ENCODE measurements at regions not wholly inside any gene's neighbourhood (a gene's known extent, or its start where the extent isn't known, plus 50 kb on each side); places are given as distances from the start of the nearest gene placed in this dataset.

GRCh38 chr11:113593698-113594308 lies 112.3 kb downstream of the TMPRSS5 start:
- Histone ChIP-seq H3K27me3 (ENCODE audit: insufficient read depth, low read length) (peaks cover 34% of the 10 kb centered on the region), H4K20me1 (ENCODE audit: insufficient read depth) (no peaks in the 10 kb centered on the region), H3K4me3 (replicated peaks in 1 of 2; ENCODE audit: low read depth in 1 of 2, low read length in 2 of 2) (no peak overlapping the region), H3K9ac (ENCODE audit: low read length) (no peak overlapping the region), H3K9me2 (ENCODE audit: insufficient read depth) (no peaks in the 10 kb centered on the region), H3K79me2 (ENCODE audit: insufficient read depth, low read length) (no peaks in the 10 kb centered on the region), H3K4me2 (ENCODE audit: low read length) (no peak overlapping the region), H3K9me3 (ENCODE audit: control insufficient read depth in 1 of 2, insufficient read depth in 1 of 2, low read depth in 1 of 2, low read length in 2 of 2) (peaks cover 0 to 9% of the 10 kb centered on the region in 2 experiments; a peak in 1 of 4 replicates), H3K36me3 (ENCODE audit: control insufficient read depth in 1 of 2, insufficient read depth in 2 of 2, low read length in 2 of 2) (no peaks in the 10 kb centered on the region), H2AFZ (ENCODE audit: low read depth, low read length, poor library complexity, severe bottlenecking) (no peak overlapping the region), H3K4me1 (ENCODE audit: control insufficient read depth in 1 of 2, insufficient read depth in 2 of 2, low read length in 2 of 2) (no peaks in the 10 kb centered on the region), H3K27ac (ENCODE audit: low read depth, low read length) (no peak overlapping the region)
- BruUV-seq (replicated peaks), result no TSS peak
- DNase-seq (ENCODE audit: low read depth, low spot score) (no peak), ATAC-seq (no peak)
- CTCF ChIA-PET, result no interaction called here
- intact Hi-C loops (cut with micrococcal nuclease), result no loop called here
- POLR2A ChIA-PET, result no interaction called here
- TF ChIP-seq ZBTB33 (IDR thresholded peaks at IDR 0.05; ENCODE audit: extremely low read depth, insufficient replicate concordance, low read length) (no peak), POLR2A (IDR thresholded peaks at IDR 0.05; ENCODE audit: borderline replicate concordance, extremely low read depth, insufficient read depth, insufficient read length) (no peak), YY1 (IDR thresholded peaks at IDR 0.05; ENCODE audit: extremely low read depth, insufficient replicate concordance, low read depth, low read length) (no peak), FOSL1 (IDR thresholded peaks at IDR 0.05; ENCODE audit: low read depth) (no peak), RAD21 (IDR thresholded peaks at IDR 0.05; ENCODE audit: low read depth) (no peak), EZH2phosphoT487 (IDR thresholded peaks at IDR 0.05; ENCODE audit: borderline replicate concordance) (no peak), EGR1 (IDR thresholded peaks at IDR 0.05; ENCODE audit: low read depth) (no peak), CTCF (IDR thresholded peaks at IDR 0.05 in 2 of 3, conservative IDR thresholded peaks at IDR 0.05 in 1 of 3; ENCODE audit: borderline replicate concordance in 1 of 3, insufficient read depth in 1 of 3, low read depth in 2 of 3, low read length in 2 of 3) (no peak), JUND (IDR thresholded peaks at IDR 0.05) (no peak), ZNF274 (IDR thresholded peaks at IDR 0.05; ENCODE audit: low read depth, low read length) (no peak), TCF7L2 (IDR thresholded peaks at IDR 0.05; ENCODE audit: borderline replicate concordance, extremely low read depth, insufficient read depth, insufficient read length) (no peak), SIN3A (IDR thresholded peaks at IDR 0.05; ENCODE audit: low read depth) (no peak), EZH2 (IDR thresholded peaks at IDR 0.05) (no peak), ZFX (IDR thresholded peaks at IDR 0.05) (no peak), POLR2AphosphoS5 (IDR thresholded peaks at IDR 0.05; ENCODE audit: low read depth, low read length) (no peak), CEBPB (IDR thresholded peaks at IDR 0.05; ENCODE audit: low read depth) (no peak), ATF3 (IDR thresholded peaks at IDR 0.05) (no peak), CBX3 (IDR thresholded peaks at IDR 0.05; ENCODE audit: low read depth) (no peak)
- RAD21 ChIA-PET (ENCODE audit: low non-redundant PET in 1 of 2, low total read pairs in 2 of 2, uncharacterized antibody in 2 of 2, unreplicated experiment in 2 of 2), result no interaction called here

Measured in HCT116 (cell line).